Omental fat pad (tissue), 3 donors: ENCODE measurements at regions not wholly inside any gene's neighbourhood (a gene's known extent, or its start where the extent isn't known, plus 50 kb on each side); places are given as distances from the start of the nearest gene placed in this dataset.
"Not testable (repeated sequence)": the region's sequence is repeated elsewhere in the genome, so short reads cannot be mapped to it uniquely, and the experiment has no call there.

Experiments
- ATAC-seq: fragments of 150-250 bp; one replicate; pipeline ENCODE4 v1.9.1; 2016; ENCODE audit warnings: mild to moderate bottlenecking, moderate library complexity; ENCODE audit not compliant: low FRiP score
- DNase-seq: peaks from one replicate; pipeline ENCODE4 v3.0.0-alpha.2; 2019; ENCODE audit warnings: low spot score
- CTCF ChIP-seq, 3 donors: fragments of 450-650 bp; IDR thresholded peaks; one replicate each; pipeline ENCODE4 v1.5.1; 2016 to 2017; ENCODE audit warnings: antibody characterized with exemption in 3 of 3, mild to moderate bottlenecking in 3 of 3, moderate library complexity in 2 of 3

- DNase-seq (no peak), ATAC-seq (no peak)
- no peak for TF ChIP-seq CTCF (IDR thresholded peaks at IDR 0.05)
These were observed 549.2 kb downstream of the GOLGA6L6 start for GRCh38 chr15:19992428-19992827.

GRCh38 chr15:19988094-19988660 is 553.4 kb downstream of the GOLGA6L6 start:
- no peak for ATAC-seq

GRCh38 chr15:19987389-19988048 is 554.1 kb downstream of the GOLGA6L6 start:
- no peak for TF ChIP-seq CTCF (IDR thresholded peaks at IDR 0.05)
- ATAC-seq, result no peak
- DNase-seq, result no peak

More at GRCh38 chr15:19988094-19988660, 553.4 kb downstream of the GOLGA6L6 start:
- TF ChIP-seq CTCF (IDR thresholded peaks at IDR 0.05), result no peak
- DNase-seq, result no peak

GRCh38 chr15:19984101-19984500 is 557.5 kb downstream of the GOLGA6L6 start:
- ATAC-seq, result no peak
- no peak for DNase-seq
- no peak for TF ChIP-seq CTCF (IDR thresholded peaks at IDR 0.05)

- no peak for TF ChIP-seq CTCF (IDR thresholded peaks at IDR 0.05)
- DNase-seq, result no peak
- no peak for ATAC-seq
These were observed 566.6 kb downstream of the GOLGA6L6 start for GRCh38 chr15:19974998-19975397.

- ATAC-seq (no peak), DNase-seq (no peak)
These were observed 567.9 kb downstream of the GOLGA6L6 start for GRCh38 chr15:19973718-19974117.

GRCh38 chr15:19972582-19972981 is 569.0 kb downstream of the GOLGA6L6 start:
- not testable (repeated sequence) for DNase-seq, ATAC-seq

More at GRCh38 chr15:19973718-19974117, 567.9 kb downstream of the GOLGA6L6 start:
- no peak for TF ChIP-seq CTCF (IDR thresholded peaks at IDR 0.05)

- not testable (repeated sequence) for ATAC-seq, DNase-seq
These were observed 576.0 kb downstream of the GOLGA6L6 start for GRCh38 chr15:19965574-19965973.

GRCh38 chr15:19964480-19964879 is 577.1 kb downstream of the GOLGA6L6 start:
- ATAC-seq, DNase-seq: not testable (repeated sequence)
